ENCODE measurements at regions not wholly inside any gene's neighbourhood (a gene's known extent, or its start where the extent isn't known, plus 50 kb on each side); places are given as distances from the start of the nearest gene placed in this dataset.
"Not testable (repeated sequence)": the region's sequence is repeated elsewhere in the genome, so short reads cannot be mapped to it uniquely, and the experiment has no call there.

DNA sequence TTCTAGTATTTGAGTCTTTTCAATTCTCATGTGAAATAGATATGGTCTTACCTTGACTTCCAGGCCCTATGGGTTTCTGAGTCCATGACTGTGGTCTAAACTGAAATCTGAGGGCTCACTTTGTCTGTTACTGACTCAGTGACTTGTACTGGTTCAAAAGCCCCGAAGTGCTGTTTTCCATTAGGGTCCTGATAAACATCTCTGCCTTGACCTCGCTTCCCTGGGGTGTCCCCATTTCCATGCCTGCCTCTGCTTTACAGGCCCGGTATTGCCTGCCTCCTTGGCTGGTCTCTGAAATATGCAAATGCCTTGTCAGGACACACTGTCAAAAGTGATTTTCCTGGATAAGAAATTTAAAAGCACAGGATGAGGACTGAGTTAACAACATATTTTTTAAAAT lies 538.8 kb downstream of the SOCS6 start:
- no peak for DNase-seq (ENCODE audit: low read depth, low spot score)
- Histone ChIP-seq H3K36me3 (ENCODE audit: control insufficient read depth, insufficient read depth, low read length) (no peaks in the 10 kb centered on the region), H3K4me3 (ENCODE audit: low read length) (no peak overlapping the region), H3K4me1 (ENCODE audit: control insufficient read depth, insufficient read depth, low read length) (no peaks in the 10 kb centered on the region), H3K27me3 (ENCODE audit: control insufficient read depth, insufficient read depth, low read length) (no peaks in the 10 kb centered on the region), H3K27ac (ENCODE audit: low read length) (no peak overlapping the region), H3K9me3 (ENCODE audit: control insufficient read depth, insufficient read depth, low read length) (peaks cover 8% of the 10 kb centered on the region)
- WGBS (ENCODE audit: insufficient coverage, insufficient read length) = no CpG with 5 or more reads among the region's 3 CpGs

DNA sequence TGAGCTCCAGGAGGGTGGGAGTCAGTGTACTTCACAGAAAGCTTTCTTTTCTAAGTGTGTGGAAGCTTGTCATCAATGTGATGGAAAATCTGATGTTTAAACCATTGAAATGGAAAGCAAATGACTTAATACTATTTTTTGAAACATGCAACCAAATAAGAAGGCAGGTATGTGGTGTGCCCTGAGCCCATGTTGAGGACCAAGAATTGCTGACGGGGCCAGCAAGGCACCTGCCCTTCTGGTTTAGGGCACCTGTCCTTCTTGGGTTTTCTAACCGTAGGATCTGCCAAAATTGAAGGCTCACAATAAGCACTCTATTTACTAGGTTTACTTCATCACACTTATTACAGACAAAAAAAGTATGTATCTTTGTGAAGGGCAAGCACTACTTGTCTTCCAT lies 537.7 kb downstream of the SOCS6 start:
- Histone ChIP-seq H3K4me1 (ENCODE audit: control insufficient read depth, insufficient read depth, low read length) (no peaks in the 10 kb centered on the region), H3K27me3 (ENCODE audit: control insufficient read depth, insufficient read depth, low read length) (no peaks in the 10 kb centered on the region), H3K9me3 (ENCODE audit: control insufficient read depth, insufficient read depth, low read length) (peaks cover 8% of the 10 kb centered on the region), H3K36me3 (ENCODE audit: control insufficient read depth, insufficient read depth, low read length) (no peaks in the 10 kb centered on the region), H3K4me3 (ENCODE audit: low read length) (no peak overlapping the region), H3K27ac (ENCODE audit: low read length) (no peak overlapping the region)
- WGBS (ENCODE audit: insufficient coverage, insufficient read length) = no CpG with 5 or more reads among the region's 2 CpGs
- no peak for DNase-seq (ENCODE audit: low read depth, low spot score)

DNA sequence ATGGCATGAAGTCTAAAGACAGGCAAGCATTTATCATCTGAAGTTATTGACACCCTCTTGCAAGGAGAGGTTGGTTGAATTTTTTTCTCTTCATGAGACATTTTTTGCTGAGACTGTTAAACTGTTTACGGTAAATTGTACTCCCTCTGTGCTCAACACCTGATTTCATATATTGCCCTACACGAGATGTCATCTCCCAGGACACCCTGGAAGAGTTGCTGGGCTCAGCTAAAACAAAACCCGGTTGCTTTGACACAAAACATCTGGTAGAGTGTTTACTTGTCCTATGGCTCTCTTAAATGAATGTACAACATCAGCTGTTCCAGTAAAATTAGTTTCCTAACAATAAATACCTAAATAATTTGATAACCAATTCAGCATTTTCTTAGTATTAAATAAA lies 533.8 kb downstream of the SOCS6 start:
- no CpG with 5 or more reads among the region's 3 CpGs for WGBS (ENCODE audit: insufficient coverage, insufficient read length)
- peaks cover 6% of the 10 kb centered on the region for H3K9me3 ChIP-seq (ENCODE audit: control insufficient read depth, insufficient read depth, low read length)

DNA sequence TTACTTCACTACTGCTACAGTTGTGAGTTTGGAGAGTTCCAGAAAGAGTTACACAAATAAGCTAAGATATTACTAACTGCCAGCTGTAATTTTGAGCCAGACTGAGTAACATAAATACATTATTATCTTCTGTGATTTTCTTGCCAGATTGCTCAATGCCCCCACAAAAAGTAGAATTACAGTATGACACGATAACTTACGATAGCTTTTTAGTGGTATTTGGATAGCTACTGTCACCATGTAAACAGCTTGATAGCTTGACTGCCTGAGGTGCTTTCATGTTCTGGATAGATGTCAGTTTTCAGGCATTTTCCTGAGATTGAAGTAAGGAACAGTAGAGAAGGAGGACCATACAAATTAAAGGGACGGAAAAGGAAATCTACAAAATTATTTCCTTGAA lies 533.3 kb downstream of the SOCS6 start:
- Histone ChIP-seq H3K4me3 (ENCODE audit: low read length) (no peak overlapping the region), H3K27ac (ENCODE audit: low read length) (no peak overlapping the region), H3K9me3 (ENCODE audit: control insufficient read depth, insufficient read depth, low read length) (peaks cover 4% of the 10 kb centered on the region), H3K27me3 (ENCODE audit: control insufficient read depth, insufficient read depth, low read length) (no peaks in the 10 kb centered on the region), H3K4me1 (ENCODE audit: control insufficient read depth, insufficient read depth, low read length) (no peaks in the 10 kb centered on the region), H3K36me3 (ENCODE audit: control insufficient read depth, insufficient read depth, low read length) (no peaks in the 10 kb centered on the region)
- WGBS (ENCODE audit: insufficient coverage, insufficient read length) = no CpG with 5 or more reads among the region's 3 CpGs
- DNase-seq (ENCODE audit: low read depth, low spot score) = no peak

More for the DNA sequence above, 533.8 kb downstream of the SOCS6 start:
- no peaks in the 10 kb centered on the region for H3K27me3 ChIP-seq (ENCODE audit: control insufficient read depth, insufficient read depth, low read length)
- no peak for DNase-seq (ENCODE audit: low read depth, low spot score)
- no peak overlapping the region for H3K27ac ChIP-seq (ENCODE audit: low read length)
- no peak overlapping the region for H3K4me3 ChIP-seq (ENCODE audit: low read length)
- H3K36me3 ChIP-seq (ENCODE audit: control insufficient read depth, insufficient read depth, low read length) = no peaks in the 10 kb centered on the region
- H3K4me1 ChIP-seq (ENCODE audit: control insufficient read depth, insufficient read depth, low read length) = no peaks in the 10 kb centered on the region

DNA sequence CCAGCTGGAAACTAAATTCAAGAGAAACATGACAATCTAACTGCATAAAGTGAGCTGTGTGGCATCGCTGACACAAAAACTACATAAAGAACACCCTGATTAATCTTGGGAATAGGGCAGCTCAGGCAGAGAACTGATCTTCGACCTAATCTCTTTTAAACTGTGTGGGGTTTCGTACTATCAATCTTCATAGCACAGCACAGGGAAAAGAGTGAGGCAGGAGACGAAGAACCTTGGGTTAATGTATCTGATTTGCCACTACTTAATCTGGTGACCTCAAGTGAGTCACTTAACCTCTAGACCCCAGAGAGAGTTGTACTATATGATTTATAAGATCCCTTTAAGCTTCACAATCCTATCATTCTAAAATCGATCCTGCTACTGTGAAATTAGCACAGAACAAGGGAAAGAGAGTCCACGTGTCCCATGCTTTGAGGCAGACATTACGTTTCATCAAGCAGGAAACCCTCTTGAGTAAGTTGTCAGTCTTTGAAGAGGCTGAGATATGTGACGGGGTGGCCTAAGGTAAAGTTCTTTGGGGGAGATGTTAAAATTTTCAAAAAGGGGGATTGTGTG lies 519.7 kb downstream of the SOCS6 start:
- Histone ChIP-seq H3K4me1 (ENCODE audit: control insufficient read depth, insufficient read depth, low read length) (no peaks in the 10 kb centered on the region), H3K27me3 (ENCODE audit: control insufficient read depth, insufficient read depth, low read length) (no peaks in the 10 kb centered on the region), H3K9me3 (ENCODE audit: control insufficient read depth, insufficient read depth, low read length) (peaks cover 6% of the 10 kb centered on the region), H3K27ac (ENCODE audit: low read length) (no peak overlapping the region), H3K36me3 (ENCODE audit: control insufficient read depth, insufficient read depth, low read length) (no peaks in the 10 kb centered on the region), H3K4me3 (ENCODE audit: low read length) (no peak overlapping the region)
- no peak for DNase-seq (ENCODE audit: low read depth, low spot score)
- no CpG with 5 or more reads among the region's 8 CpGs for WGBS (ENCODE audit: insufficient coverage, insufficient read length)

DNA sequence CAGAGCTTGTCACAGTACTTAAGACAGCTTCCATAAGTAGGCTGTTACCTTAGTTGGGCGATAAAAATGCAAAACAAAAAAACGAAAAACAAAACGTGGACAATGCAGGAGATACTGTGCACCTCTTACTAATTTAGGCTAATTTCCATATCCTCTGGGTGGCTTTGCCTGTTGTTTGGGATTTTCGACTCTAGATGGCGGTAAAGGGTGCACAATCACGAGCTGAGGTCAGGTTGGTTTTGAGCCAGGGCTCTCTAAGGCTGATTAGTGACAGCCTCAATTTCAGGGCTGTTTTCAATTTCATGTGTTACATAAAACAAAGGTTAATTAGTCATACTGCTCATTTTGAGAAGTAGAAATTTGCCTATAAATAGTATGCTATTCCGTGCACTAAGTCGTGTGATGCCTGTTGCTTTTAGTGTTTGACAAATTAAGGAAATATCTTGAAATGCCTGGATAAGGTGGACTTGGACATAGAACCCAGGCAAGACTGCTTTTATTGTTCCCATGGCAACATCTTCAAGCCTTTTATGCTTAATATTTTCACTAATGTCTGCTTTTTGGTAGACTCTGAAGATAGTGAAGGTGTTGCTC lies 493.1 kb downstream of the SOCS6 start:
- Histone ChIP-seq H3K9me3 (ENCODE audit: control insufficient read depth, insufficient read depth, low read length) (peaks cover 6% of the 10 kb centered on the region), H3K36me3 (ENCODE audit: control insufficient read depth, insufficient read depth, low read length) (no peaks in the 10 kb centered on the region), H3K4me1 (ENCODE audit: control insufficient read depth, insufficient read depth, low read length) (no peaks in the 10 kb centered on the region), H3K4me3 (ENCODE audit: low read length) (no peak overlapping the region), H3K27me3 (ENCODE audit: control insufficient read depth, insufficient read depth, low read length) (no peaks in the 10 kb centered on the region), H3K27ac (ENCODE audit: low read length) (no peak overlapping the region)
- peak; percentile 4 for DNase-seq (ENCODE audit: low read depth, low spot score)
- WGBS (ENCODE audit: insufficient coverage, insufficient read length) = no CpG with 5 or more reads among the region's 8 CpGs

DNA sequence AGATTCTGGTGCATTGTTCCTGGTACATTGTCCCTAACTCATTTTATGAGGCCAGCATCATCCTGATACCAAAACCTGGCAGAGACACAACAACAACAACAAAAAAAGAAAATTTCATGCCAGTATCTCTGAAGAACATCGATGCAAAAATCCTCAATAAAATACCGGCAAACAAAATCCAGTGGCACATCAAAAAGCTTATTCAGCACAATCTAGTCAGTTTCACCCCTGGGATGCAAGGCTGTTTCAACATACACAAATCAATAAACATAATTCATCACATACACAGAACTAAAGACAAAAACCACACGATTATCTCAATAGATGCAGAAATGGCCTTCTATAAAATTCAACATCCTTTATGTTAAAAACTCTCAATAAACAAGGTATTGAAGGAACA lies 477.4 kb downstream of the SOCS6 start:
- not testable (repeated sequence) for DNase-seq (ENCODE audit: low read depth, low spot score); H3K4me1 ChIP-seq (ENCODE audit: control insufficient read depth, insufficient read depth, low read length); H3K9me3 ChIP-seq (ENCODE audit: control insufficient read depth, insufficient read depth, low read length); H3K36me3 ChIP-seq (ENCODE audit: control insufficient read depth, insufficient read depth, low read length); H3K4me3 ChIP-seq (ENCODE audit: low read length); H3K27ac ChIP-seq (ENCODE audit: low read length); H3K27me3 ChIP-seq (ENCODE audit: control insufficient read depth, insufficient read depth, low read length)
- WGBS (ENCODE audit: insufficient coverage, insufficient read length) = no CpG with 5 or more reads among the region's 3 CpGs

DNA sequence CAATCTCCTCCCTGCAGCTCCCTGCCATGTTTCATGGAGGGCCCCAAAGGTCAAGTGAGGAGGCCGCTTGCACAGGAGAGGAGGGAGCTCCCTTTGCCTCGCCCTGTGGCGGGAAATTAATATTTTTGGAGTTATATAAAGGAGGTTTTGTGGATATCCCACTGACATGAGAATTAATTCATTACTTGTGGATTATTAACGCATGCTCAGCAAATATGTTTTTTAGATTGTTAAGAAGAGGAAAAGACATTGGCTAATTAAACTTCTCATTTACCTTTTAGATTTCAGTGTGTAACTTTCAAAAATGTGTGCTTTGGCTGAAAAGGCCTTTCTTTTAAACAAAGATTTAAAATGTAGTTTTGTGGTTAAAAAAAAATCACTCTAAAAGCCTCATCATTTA lies 474.0 kb downstream of the SOCS6 start:
- Histone ChIP-seq H3K36me3 (ENCODE audit: control insufficient read depth, insufficient read depth, low read length) (no peaks in the 10 kb centered on the region), H3K4me3 (ENCODE audit: low read length) (no peak overlapping the region), H3K27ac (ENCODE audit: low read length) (no peak overlapping the region), H3K4me1 (ENCODE audit: control insufficient read depth, insufficient read depth, low read length) (no peaks in the 10 kb centered on the region), H3K9me3 (ENCODE audit: control insufficient read depth, insufficient read depth, low read length) (peaks cover 13% of the 10 kb centered on the region), H3K27me3 (ENCODE audit: control insufficient read depth, insufficient read depth, low read length) (no peaks in the 10 kb centered on the region)
- no CpG with 5 or more reads among the region's 4 CpGs for WGBS (ENCODE audit: insufficient coverage, insufficient read length)
- no peak for DNase-seq (ENCODE audit: low read depth, low spot score)

DNA sequence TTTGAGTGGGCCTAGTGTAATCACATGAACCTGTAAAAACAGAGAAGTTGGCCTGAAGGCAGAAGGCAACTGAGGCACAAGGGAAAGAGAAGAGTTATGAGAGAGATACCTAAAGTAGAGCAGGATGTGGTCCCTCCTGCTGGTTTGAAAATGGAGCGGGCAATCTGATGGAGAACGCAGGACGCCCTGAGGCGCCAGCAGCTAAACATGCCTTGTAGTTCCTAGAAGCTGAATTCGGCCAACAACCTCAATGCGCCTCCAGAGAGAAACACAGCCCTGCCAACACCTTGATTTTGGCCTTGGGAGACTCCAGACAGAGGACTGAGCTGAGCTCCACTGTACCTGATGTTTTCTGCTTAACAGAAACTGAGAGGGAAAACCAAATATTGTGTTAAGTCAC lies 469.9 kb downstream of the SOCS6 start:
- H3K4me1 ChIP-seq (ENCODE audit: control insufficient read depth, insufficient read depth, low read length) = no peaks in the 10 kb centered on the region
- no peaks in the 10 kb centered on the region for H3K27me3 ChIP-seq (ENCODE audit: control insufficient read depth, insufficient read depth, low read length)
- WGBS (ENCODE audit: insufficient coverage, insufficient read length) = no CpG with 5 or more reads among the region's 6 CpGs
- peaks cover 12% of the 10 kb centered on the region for H3K9me3 ChIP-seq (ENCODE audit: control insufficient read depth, insufficient read depth, low read length)
- DNase-seq (ENCODE audit: low read depth, low spot score) = no peak
- no peak overlapping the region for H3K27ac ChIP-seq (ENCODE audit: low read length)
- no peaks in the 10 kb centered on the region for H3K36me3 ChIP-seq (ENCODE audit: control insufficient read depth, insufficient read depth, low read length)
- H3K4me3 ChIP-seq (ENCODE audit: low read length) = no peak overlapping the region

DNA sequence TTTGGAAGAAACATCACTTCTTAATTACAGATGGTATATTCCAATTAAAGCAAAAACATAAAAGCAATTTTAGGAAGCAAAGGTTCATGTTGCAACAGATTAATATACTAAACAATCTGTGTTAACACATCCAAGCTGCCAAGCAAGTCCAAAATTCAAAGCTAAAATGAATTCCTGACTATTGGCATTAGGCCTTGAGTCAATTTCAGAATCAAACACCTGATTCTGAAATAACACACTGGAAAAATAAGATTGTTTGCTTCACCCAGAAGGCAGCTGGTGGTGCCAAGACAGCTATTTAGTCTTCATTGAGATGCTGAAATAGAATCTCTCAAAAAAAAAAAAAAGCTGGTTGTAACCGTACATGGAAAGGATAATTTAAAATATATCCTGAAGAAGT lies 465.6 kb downstream of the SOCS6 start:
- H3K4me3 ChIP-seq (ENCODE audit: low read length) = no peak overlapping the region
- H3K27ac ChIP-seq (ENCODE audit: low read length) = no peak overlapping the region
- H3K9me3 ChIP-seq (ENCODE audit: control insufficient read depth, insufficient read depth, low read length) = peaks cover 4% of the 10 kb centered on the region; the same call in 1 of the 2 replicates
- DNase-seq (ENCODE audit: low read depth, low spot score) = no peak
- H3K4me1 ChIP-seq (ENCODE audit: control insufficient read depth, insufficient read depth, low read length) = no peaks in the 10 kb centered on the region
- H3K27me3 ChIP-seq (ENCODE audit: control insufficient read depth, insufficient read depth, low read length) = no peaks in the 10 kb centered on the region
- WGBS (ENCODE audit: insufficient coverage, insufficient read length) = no CpG with 5 or more reads among the region's 1 CpG
- no peaks in the 10 kb centered on the region for H3K36me3 ChIP-seq (ENCODE audit: control insufficient read depth, insufficient read depth, low read length)

DNA sequence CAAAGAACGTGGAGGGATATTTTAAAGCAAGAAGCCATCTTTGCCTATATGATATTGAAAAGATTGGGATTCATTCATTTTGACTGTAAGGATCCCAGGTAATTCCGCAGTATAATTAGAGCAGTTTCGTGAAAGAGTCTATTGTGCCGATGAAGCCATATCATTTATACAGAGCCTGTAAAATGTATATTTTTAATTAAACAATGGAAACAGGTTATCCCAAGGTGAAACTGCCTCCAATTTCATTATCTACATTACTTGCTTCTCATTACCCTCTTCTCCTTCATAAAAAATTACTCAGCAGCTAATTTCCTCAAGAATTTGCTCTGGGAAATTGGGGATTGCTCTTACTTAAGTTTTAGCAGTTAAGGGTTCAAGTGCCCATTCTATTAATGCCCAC lies 444.1 kb downstream of the SOCS6 start:
- Histone ChIP-seq H3K4me1 (ENCODE audit: control insufficient read depth, insufficient read depth, low read length) (no peaks in the 10 kb centered on the region), H3K27ac (ENCODE audit: low read length) (no peak overlapping the region), H3K4me3 (ENCODE audit: low read length) (no peak overlapping the region), H3K9me3 (ENCODE audit: control insufficient read depth, insufficient read depth, low read length) (peaks cover 3% of the 10 kb centered on the region), H3K36me3 (ENCODE audit: control insufficient read depth, insufficient read depth, low read length) (no peaks in the 10 kb centered on the region), H3K27me3 (ENCODE audit: control insufficient read depth, insufficient read depth, low read length) (no peaks in the 10 kb centered on the region)
- no CpG with 5 or more reads among the region's 4 CpGs for WGBS (ENCODE audit: insufficient coverage, insufficient read length)
- DNase-seq (ENCODE audit: low read depth, low spot score) = no peak
